Astrocyte of the cerebellum (primary cell): ENCODE measurements at regions not wholly inside any gene's neighbourhood (a gene's known extent, or its start where the extent isn't known, plus 50 kb on each side); places are given as distances from the start of the nearest gene placed in this dataset.
"Not testable (repeated sequence)": the region's sequence is repeated elsewhere in the genome, so short reads cannot be mapped to it uniquely, and the experiment has no call there.

Experiments
- DNase-seq: peaks from one replicate; pipeline ENCODE4 v3.0.0-alpha.2; 2011; ENCODE audit warnings: low read depth
- H3K4me3 ChIP-seq: 2 replicates; pipeline ENCODE4 v1.5.1; 2011; ENCODE audit warnings: mild to moderate bottlenecking, low read depth, low read length, moderate library complexity
- in situ Hi-C: cut with HindIII; loops from 2 replicates; pipeline ENCODE4 v1.10.0; 2017; ENCODE audit warnings: low sequenced_read_pairs
- TF ChIP-seq, protein P1 (sequence below): IDR thresholded peaks from 2 replicates; pipeline ENCODE4 v1.5.1; 2012; ENCODE audit warnings: low read length, low read depth, moderate library complexity, mild to moderate bottlenecking; ENCODE audit errors: missing control alignments

DNA sequence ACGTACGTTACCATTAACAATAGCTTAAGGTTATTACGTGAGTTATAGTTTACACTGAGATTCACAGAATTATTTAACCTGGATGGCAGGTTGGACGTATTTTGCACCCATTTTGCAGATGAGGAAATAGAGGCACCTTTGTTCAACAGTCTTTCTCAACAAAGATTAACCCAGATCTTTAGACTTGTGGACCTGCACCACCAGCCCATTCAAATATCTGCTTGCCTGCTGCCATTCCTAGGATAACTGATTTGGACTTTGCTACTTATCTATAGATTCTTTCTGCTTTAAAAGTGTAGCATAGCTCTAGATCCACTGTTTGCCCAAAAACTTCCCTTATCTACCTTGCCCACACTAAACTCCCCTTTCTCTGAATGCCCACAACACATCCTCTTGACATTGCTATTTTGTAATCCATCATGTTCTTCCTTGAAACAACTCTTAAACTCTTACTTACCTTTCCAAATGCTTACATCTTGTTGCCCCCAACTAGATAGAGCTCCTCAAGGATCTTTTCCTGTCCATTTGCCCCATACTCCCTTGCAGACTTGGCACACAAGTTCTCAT, 56.4 kb upstream of the TNFAIP3 start:
- in situ Hi-C loops: no loop called here
- TF ChIP-seq, protein P1, sequence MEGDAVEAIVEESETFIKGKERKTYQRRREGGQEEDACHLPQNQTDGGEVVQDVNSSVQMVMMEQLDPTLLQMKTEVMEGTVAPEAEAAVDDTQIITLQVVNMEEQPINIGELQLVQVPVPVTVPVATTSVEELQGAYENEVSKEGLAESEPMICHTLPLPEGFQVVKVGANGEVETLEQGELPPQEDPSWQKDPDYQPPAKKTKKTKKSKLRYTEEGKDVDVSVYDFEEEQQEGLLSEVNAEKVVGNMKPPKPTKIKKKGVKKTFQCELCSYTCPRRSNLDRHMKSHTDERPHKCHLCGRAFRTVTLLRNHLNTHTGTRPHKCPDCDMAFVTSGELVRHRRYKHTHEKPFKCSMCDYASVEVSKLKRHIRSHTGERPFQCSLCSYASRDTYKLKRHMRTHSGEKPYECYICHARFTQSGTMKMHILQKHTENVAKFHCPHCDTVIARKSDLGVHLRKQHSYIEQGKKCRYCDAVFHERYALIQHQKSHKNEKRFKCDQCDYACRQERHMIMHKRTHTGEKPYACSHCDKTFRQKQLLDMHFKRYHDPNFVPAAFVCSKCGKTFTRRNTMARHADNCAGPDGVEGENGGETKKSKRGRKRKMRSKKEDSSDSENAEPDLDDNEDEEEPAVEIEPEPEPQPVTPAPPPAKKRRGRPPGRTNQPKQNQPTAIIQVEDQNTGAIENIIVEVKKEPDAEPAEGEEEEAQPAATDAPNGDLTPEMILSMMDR: no peak
- DNase-seq: no peak
- H3K4me3 ChIP-seq: no peak overlapping the region

DNA sequence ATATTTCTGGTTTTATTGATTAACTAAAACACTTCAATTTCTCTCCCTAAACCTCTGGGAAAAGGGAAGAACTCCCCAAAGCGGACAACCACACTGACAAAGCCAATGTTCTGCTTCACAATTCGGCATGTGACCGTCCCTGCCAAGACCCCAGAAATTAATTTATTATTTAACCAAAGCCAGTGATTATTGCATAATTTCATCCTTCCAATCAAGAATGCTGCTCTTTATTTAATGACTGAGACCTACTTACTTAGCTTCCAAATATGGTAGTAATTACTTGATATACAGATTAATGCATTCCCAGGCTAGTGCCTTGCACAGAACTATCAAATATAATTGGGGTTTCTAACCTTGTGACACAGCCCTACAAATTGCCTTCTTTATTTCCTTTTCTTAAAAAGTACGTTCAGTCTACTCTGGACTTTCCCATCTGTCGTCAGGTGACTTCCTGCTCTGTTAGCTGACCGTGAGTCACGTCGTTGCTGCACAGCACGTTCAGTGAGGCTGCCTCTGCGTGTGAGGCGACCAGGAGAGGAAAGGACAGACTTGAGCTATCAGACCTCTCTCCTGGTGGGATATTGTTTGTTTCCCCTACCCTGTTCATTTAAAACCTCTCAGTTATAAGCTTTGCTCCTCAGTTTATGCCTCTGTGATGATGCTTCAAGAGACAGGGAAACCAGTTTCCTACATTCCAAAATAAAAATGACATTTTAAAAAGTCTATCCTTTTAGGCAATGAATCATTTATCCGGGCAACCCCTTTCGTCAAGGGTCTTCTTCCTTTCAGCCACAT, 55.7 kb upstream of the TNFAIP3 start:
- peak; percentile 51 for DNase-seq
- H3K4me3 ChIP-seq: no peak overlapping the region
- TF ChIP-seq, protein P1: no peak
- in situ Hi-C loops: no loop called here

DNA sequence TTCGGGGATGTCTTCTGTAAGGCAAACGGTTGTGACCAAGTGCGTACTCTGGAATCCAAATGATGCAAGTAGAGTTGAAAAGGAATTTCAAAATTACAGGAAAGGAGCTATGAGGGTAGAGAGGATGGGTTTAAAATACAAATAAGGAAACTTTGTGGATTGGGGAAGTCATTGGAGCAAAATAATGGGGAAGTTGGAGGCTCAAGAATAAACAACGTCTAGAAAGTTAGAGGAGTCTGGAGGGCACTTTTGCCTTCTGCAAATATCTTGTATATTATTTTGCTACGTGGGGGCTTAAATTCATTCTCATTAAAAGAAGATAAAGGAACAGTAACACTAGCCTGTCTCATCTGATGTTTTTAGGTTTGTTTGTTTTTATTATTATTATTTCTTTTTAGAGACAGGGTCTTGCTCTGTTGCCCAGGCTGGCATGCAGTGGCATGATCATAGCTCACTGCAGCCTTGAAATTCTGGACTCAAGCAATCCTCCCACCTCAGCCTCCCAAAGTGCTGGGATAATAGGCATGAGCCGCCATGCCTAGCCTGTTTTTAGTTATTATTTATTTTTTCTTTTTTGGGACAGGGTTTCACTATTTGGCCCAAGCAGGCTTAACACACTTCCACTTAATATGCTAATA, 55.0 kb upstream of the TNFAIP3 start:
- in situ Hi-C loops: no loop called here
- TF ChIP-seq, protein P1: no peak
- H3K4me3 ChIP-seq: no peak overlapping the region
- no peak for DNase-seq

DNA sequence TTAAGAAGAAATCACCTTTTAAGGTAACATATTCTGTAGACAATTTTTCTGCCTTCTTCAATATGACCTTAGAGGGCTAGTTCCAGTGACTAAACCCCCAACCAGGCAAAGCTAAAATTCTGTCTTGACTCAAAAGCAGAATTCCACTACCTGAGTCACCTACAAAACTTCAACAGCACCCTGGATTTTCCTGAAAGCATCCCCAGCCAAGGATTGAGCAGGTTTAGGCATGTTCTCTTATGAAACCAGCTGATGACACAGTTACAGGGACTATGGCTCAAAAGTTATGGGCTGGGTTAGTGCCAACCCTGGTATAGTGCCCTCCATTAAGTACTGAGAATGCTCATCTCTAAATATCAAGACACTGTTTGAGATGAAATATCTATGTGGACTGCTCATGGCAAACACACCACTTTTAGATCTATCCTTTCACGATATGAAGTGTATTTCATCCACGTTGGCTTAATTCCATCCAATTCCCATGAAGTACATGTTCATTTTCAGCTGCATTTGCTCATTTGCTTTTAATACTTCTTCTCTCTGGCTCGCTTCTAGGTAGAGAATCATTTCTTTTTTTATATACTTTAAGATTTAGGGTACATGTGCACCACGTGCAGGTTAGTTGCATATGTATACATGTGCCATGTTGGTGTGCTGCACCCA, 53.6 kb upstream of the TNFAIP3 start:
- TF ChIP-seq, protein P1: no peak
- DNase-seq: no peak
- no peak overlapping the region for H3K4me3 ChIP-seq
- in situ Hi-C loops: no loop called here

DNA sequence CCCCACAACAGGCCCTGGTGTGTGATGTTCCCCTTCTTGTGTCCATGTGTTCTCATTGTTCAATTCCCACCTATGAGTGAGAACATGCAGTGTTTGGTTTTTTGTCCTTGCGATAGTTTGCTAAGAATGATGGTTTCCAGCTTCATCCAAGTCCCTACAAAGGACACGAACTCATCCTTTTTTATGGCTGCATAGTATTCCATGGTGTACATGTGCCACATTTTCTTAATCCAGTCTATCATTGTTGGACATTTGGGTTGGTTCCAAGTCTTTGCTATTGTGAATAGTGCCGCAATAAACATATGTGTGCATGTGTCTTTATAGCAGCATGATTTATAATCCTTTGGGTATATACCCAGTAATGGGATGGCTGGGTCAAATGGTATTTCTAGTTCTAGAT, 53.0 kb upstream of the TNFAIP3 start:
- H3K4me3 ChIP-seq, DNase-seq, in situ Hi-C loops: not testable (repeated sequence)

DNA sequence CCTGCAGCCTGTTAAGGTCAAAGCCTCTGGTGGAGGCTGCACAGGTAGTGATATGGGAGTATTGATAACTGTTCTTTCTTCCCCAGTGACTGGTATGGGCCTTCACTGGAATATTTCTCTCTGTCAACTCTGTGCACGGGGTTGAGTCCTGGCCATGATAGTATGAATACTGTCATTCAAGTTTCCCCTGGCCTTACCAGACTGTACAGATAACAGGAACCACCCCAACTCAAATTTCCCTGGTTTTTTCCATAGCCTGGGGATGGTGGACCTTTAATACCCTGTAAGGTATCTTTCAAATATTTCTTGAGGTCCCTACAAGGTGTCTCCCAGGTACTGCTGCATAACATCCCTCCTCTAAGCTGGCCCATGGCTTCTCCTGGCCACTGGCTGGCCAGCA, 51.4 kb upstream of the TNFAIP3 start:
- H3K4me3 ChIP-seq: no peak overlapping the region
- DNase-seq: no peak
- in situ Hi-C loops: no loop called here
- TF ChIP-seq, protein P1: no peak
